ENCODE measurements at regions not wholly inside any gene's neighbourhood (a gene's known extent, or its start where the extent isn't known, plus 50 kb on each side); places are given as distances from the start of the nearest gene placed in this dataset.

GRCh38 chr6:155949256-155949655, 493.6 kb upstream of the NOX3 start:
- DNase-seq (ENCODE audit: low spot score) = no peak

- DNase-seq (ENCODE audit: low spot score) = no peak
Measured at GRCh38 chr6:155946860-155947259, 491.2 kb upstream of the NOX3 start.

- no peak for DNase-seq (ENCODE audit: low spot score)
Measured at GRCh38 chr6:155943635-155944034, 488.0 kb upstream of the NOX3 start.

- DNase-seq (ENCODE audit: low spot score) = no peak
Measured at GRCh38 chr6:155939253-155939652, 483.6 kb upstream of the NOX3 start.

- no peak for DNase-seq (ENCODE audit: low spot score)
Measured at GRCh38 chr6:155936551-155936950, 480.9 kb upstream of the NOX3 start.

- no peak for DNase-seq (ENCODE audit: low spot score)
Measured at GRCh38 chr6:155936127-155936526, 480.5 kb upstream of the NOX3 start.

GRCh38 chr6:155916846-155917624, 461.4 kb upstream of the NOX3 start:
- DNase-seq (ENCODE audit: low spot score) = no peak

- no peak for DNase-seq (ENCODE audit: low spot score)
Measured at GRCh38 chr6:155915651-155916050, 460.0 kb upstream of the NOX3 start.

GRCh38 chr6:155913816-155914215, 458.2 kb upstream of the NOX3 start:
- no peak for DNase-seq (ENCODE audit: low spot score)

GRCh38 chr6:155909710-155910109, 454.1 kb upstream of the NOX3 start:
- no peak for DNase-seq (ENCODE audit: low spot score)

GRCh38 chr6:155895641-155896040, 440.0 kb upstream of the NOX3 start:
- DNase-seq (ENCODE audit: low spot score) = no peak

GRCh38 chr6:155894758-155895157, 439.1 kb upstream of the NOX3 start:
- DNase-seq (ENCODE audit: low spot score) = no peak

- DNase-seq (ENCODE audit: low spot score) = no peak
Measured at GRCh38 chr6:155894262-155894661, 438.6 kb upstream of the NOX3 start.

GRCh38 chr6:155890409-155890808, 434.8 kb upstream of the NOX3 start:
- DNase-seq (ENCODE audit: low spot score) = no peak

- DNase-seq (ENCODE audit: low spot score) = no peak
Measured at GRCh38 chr6:155889410-155889809, 433.8 kb upstream of the NOX3 start.

- no peak for DNase-seq (ENCODE audit: low spot score)
Measured at GRCh38 chr6:155887421-155887820, 431.8 kb upstream of the NOX3 start.

- DNase-seq (ENCODE audit: low spot score) = no peak
Measured at GRCh38 chr6:155883741-155884140, 428.1 kb upstream of the NOX3 start.

- no peak for DNase-seq (ENCODE audit: low spot score)
Measured at GRCh38 chr6:155883334-155883731, 427.7 kb upstream of the NOX3 start.

GRCh38 chr6:155882527-155883333, 427.1 kb upstream of the NOX3 start:
- DNase-seq (ENCODE audit: low spot score) = no peak

GRCh38 chr6:155881826-155882526, 426.3 kb upstream of the NOX3 start:
- no peak for DNase-seq (ENCODE audit: low spot score)

GRCh38 chr6:155880900-155881299, 425.3 kb upstream of the NOX3 start:
- DNase-seq (ENCODE audit: low spot score) = peak; percentile 41

- no peak for DNase-seq (ENCODE audit: low spot score)
Measured at GRCh38 chr6:155872961-155873360, 417.3 kb upstream of the NOX3 start.

All from SK-N-DZ (cell line).